GM18505 (cell line): ENCODE measurements at regions not wholly inside any gene's neighbourhood (a gene's known extent, or its start where the extent isn't known, plus 50 kb on each side); places are given as distances from the start of the nearest gene placed in this dataset.

ENCODE experiments used
- ATAC-seq: cut with Tn5 transposase; IDR thresholded peaks from one replicate; pipeline ENCODE4 v1.9.1; 2021; ENCODE audit not compliant: unreplicated experiment
- POLR2A ChIP-seq: IDR thresholded peaks from 4 replicates; pipeline ENCODE4 v1.6.1; 2011; ENCODE audit warnings: borderline replicate concordance; ENCODE audit not compliant: insufficient read depth, insufficient read length; ENCODE audit errors: extremely low read depth

DNA sequence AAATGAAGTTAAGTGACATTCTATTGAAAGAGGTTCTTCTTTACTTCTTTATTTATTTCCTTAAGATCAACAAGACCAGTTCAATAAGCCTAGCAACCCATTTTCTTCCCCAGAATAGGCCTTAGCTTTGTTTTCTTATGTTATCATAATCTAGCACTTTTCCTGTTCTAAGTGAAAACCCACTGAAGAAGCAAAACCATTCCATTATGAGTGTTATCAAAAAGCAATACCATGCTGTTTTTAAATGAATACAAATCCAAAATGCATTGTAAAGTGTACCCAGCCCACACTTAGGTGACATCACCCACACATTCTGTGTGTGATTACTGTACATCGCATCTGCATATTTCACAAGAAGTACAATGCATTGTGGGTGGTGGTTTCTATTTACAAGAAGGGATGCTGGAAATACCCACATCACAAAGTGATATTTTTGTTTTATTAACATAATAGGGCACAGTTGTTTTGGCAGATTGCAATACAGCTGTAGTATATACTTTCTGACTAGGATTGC lies 679.5 kb downstream of the KCNJ3 start:
- ATAC-seq = no peak

DNA sequence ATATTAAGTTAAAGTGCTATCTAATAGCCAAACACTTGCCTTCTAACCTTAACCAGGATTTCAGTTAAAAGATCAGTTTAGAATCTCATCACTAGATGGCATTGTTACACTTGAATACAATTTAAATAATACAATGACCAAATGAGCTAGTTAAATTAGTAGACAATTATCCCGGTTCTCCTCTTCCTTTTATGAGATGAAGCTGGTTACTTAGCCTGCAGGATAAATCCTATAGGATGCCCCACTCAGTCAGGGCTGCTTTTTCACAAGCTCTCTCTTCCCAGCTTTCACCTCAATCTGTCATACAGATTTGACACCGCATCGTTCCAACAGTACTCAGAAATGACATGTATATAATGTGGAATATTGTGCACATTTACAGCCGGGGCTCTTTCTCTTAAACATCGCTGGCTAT lies 678.8 kb downstream of the KCNJ3 start:
- TF ChIP-seq POLR2A = no peak
- no peak for ATAC-seq

More for the DNA sequence above, 679.5 kb downstream of the KCNJ3 start:
- no peak for TF ChIP-seq POLR2A

DNA sequence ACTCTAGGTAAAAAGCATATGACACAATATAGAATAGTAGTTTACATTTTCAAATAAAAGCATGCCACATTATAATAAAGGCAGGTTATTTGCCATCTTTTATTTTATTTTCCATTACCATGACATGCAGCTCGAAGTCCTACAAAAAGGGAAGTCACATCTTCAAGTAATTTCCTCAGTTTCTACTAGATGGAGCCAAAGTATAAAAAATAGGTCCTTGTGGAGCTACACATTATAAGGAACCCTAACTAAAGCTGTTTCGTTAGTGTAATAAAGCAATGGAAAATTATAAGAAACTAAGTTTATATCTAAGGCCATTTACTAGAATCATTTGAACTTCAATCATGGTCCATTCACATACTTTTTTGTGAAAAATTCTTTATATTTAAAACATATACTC lies 674.5 kb downstream of the KCNJ3 start:
- no peak for ATAC-seq
- TF ChIP-seq POLR2A = no peak

DNA sequence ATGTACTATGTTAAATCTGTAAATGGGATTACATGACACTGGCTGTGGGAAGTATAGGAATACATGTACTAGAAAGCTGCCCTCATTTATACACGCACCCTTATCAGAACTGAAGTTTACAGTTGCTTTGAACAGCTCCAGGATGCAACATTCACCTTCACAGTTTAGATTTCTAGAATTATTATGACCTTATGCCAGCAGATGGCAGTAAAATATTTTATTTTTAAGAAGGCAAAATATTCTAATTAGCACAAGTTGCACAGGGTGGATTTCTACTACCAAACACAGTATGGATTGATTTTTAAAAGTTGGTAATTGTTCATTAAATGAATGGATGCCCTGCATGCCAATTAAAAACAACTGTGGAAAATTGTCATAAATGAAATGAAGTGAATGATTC lies 670.4 kb downstream of the KCNJ3 start:
- no peak for TF ChIP-seq POLR2A
- no peak for ATAC-seq

DNA sequence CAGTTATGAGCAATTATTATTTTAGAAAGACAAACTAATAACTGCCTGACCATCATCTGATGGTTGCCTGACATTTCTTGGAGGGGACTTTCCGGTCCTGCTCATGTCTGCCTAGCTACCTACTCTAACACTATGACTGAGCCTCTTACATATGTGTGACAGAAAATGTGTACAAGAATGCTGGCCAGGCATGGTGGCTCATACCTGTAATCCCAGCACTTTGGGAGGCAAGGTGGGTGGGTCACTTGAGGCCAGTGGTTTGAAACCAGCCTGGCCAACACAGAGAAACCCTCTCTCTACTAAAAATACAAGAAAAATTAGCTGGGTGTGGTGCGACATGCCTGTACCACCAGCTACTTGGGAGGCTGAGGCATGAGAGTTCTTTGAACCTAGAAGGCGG lies 666.3 kb downstream of the KCNJ3 start:
- no peak for TF ChIP-seq POLR2A
- ATAC-seq = no peak

DNA sequence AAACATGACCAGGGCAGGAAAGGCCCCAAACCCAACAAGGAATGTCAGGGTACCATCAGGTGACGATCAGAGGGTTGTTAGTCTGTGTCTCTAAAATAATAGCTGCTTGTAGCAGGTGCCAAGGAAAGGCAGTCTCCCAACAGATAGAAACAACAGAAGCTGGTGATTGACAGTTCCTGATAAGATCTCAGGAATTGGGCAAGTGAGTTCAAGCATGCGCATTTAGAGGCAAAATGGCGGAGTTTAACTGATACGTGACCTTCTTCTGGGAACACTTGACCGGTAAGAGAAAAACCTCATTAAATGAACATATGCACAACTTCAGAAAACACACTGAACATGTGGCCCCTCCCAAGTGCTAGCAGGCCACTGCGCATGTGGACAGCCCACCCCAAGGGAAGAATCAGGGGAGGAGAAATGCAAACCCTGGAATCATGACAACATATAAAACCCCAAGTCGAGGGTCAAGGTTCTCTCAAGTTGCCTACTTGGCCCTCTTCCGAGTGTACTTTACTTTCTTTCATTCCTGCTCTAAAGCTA lies 664.9 kb downstream of the KCNJ3 start:
- TF ChIP-seq POLR2A = no peak
- no peak for ATAC-seq

DNA sequence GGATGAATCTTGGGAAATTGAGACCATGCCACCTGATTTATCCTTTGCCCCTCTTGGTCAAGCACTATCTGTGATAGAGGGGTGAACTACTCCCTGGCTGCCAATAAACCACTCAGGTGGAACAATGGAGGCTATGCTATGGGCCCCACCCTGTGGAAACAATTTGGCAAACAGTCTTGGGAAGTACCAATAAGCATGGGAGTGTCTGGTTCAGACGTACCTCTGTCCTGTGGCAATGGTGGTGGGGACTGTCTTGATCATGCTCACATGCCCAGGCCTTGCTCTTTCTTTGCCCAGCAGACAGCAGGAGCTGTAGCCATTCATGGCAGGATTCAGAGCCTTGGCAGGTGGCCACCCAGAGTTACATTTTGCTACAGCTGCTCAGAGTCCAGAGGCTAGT lies 658.7 kb downstream of the KCNJ3 start:
- TF ChIP-seq POLR2A = no peak
- ATAC-seq = no peak

DNA sequence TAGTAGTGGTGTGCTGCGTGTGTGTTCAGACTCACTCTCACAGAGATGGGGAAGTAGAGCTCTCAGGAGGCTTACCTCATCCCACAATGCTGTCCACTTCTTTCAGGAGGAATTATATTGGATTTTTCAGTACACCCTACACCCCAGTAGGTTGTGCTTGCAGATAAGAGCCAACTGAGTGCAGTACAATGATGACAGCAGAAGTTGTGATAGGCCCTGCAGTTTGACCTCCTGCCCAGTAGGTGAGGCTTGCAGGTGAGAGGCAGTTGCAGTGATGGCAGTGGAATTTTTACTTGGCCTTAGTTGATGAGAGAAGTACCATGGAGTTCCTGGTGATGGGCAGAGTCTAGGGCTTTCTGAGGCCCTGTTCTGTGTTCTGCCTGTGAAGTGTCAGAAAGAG lies 657.8 kb downstream of the KCNJ3 start:
- no peak for ATAC-seq
- TF ChIP-seq POLR2A = no peak

DNA sequence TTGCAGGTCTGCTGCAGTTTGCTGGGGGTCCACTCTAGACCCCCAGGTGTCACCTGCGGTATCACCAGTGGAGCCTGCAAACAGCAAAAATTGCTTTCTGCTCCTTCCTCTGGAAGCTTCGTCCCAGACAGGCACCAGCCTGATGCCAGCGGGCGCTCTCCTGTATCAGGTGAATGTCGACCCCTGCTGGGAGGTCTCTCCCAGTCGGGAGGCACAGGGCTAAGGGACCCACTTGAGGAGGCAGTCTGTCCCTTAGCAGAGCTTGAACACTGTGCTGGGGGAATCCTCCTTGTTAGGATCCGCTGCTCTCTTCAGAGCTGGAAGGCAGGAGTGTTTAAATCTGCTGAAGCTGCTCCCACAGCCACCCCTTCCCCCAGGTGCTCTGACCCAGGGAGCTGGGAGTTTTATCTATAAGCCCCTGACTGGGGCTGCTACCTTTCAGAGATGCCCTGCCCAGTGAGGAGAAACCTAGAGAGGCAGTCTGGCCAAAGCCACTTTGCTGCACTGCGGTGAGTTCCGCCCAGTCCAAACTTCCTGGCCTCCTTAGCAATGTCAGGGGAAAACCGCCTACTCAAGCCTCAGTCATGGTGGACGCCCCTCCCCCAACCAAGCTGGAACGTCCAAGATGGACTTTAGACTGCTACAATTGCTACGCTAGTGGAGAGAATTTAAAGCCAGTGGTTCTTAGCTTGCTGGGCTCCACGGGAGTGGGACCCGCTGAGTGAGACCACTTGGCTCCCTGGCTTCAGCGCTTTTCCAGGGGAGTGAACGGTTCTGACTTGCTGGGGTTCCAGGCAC lies 652.5 kb downstream of the KCNJ3 start:
- no peak for TF ChIP-seq POLR2A

DNA sequence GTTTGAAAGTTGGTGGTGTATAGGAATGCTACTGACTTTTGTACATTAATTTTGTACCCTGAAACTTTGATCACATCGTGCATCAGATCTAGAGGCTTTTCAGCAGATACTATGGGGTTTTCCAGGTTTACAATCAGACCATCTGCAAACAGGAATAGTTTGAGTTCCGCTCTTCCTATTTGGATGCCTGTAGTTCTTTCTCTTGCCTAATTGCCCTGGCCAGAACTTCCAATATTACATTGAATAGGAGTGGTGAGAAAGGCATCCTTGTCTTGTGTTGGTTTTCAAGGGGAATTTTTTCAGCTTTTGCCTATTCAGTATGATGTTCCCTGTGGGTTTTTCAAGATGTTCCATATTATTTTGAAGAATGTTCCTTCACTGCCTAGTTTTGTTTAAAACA lies 633.5 kb downstream of the KCNJ3 start:
- no peak for TF ChIP-seq POLR2A
- no peak for ATAC-seq

More for the DNA sequence above, 652.5 kb downstream of the KCNJ3 start:
- ATAC-seq = no peak

DNA sequence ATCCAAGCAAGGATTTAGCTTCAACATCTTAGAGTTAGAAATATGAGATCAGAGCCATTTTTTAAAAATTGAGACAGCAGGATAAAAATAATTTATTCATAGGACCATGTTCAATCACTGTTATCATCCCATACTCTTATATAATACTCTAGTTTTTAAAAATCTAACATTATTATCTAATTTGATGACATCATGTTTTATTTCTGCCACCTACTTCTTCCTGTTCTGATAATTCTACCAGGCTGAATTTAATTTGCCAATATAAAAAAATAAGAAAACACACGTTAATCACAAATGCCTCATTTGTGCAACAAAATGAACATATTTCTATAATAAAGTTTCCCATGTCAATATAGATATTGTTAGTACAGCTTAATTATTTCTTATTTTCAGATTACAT lies 621.7 kb downstream of the KCNJ3 start:
- no peak for ATAC-seq
- TF ChIP-seq POLR2A = no peak

DNA sequence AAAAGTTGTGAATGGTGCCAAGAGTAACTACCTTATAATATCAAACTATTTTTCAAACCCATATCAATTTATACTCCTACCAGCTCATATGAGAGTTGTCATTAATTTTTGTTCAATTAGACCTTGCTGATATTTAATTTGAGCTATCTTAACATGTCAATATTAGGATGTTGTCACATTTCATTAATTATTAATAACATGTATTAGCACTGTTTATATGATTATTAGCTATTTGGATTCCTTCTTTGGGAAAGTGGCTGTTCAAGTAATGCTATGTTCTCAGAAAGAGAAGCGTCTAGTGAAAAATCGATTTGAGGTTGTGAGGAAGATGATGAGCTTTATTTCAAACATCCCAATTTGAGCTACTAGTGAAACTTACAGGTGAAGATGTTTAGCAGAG lies 620.2 kb downstream of the KCNJ3 start:
- no peak for ATAC-seq
- no peak for TF ChIP-seq POLR2A

DNA sequence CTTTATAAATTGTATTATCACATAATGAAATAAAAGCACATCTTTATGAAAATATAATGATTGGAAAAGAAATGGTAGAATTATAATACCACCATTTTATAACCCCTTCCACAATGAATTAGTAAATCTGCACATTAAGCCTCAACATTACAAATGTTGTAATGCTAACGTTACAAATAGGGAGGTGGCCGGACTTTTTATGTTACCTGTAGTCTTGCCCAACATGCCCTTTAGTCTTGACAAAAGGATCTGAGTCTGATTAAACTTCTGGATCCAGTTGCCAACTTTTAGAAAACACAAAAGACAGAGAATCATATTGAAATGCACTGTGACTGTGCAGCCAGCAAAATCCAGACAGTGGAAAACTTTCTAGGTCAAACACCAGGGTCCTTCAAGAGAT lies 617.3 kb downstream of the KCNJ3 start:
- no peak for ATAC-seq
- no peak for TF ChIP-seq POLR2A

DNA sequence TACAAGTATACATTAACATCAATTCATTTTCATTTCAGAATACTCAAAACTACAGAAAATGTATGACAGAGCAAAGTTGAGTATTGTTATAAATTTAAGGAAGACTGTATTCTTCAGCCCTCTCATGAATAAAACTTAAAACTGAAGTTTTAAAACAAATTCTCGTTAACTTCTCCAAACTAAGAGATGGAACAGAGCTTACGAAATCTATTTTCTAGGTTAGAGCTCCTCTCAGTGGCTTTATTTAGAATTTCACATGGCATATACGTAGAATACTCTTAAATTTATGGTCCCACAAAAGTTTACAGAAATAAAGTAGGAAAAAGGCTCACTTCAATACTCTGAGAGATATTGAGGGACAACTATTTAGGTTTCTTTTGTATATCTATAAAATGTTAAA lies 612.1 kb downstream of the KCNJ3 start:
- TF ChIP-seq POLR2A = no peak

More for the DNA sequence above, 612.1 kb downstream of the KCNJ3 start:
- ATAC-seq = no peak
